ENCODE measurements at regions not wholly inside any gene's neighbourhood (a gene's known extent, or its start where the extent isn't known, plus 50 kb on each side); places are given as distances from the start of the nearest gene placed in this dataset.
"Not testable (repeated sequence)": the region's sequence is repeated elsewhere in the genome, so short reads cannot be mapped to it uniquely, and the experiment has no call there.

- in situ Hi-C loops (cut with MboI; ENCODE audit: low sequenced_read_pairs, unreplicated experiment) = no loop called here
- no peak for DNase-seq (ENCODE audit: low spot score)
- TF ChIP-seq CTCF (IDR thresholded peaks at IDR 0.05; ENCODE audit: borderline replicate concordance, control extremely low read depth, extremely low read depth, insufficient read depth, missing control alignments) = no peak
Observed at GRCh38 chr4:58325070-58325469, 1214.9 kb upstream of the IGFBP7 start.

- no peak for DNase-seq (ENCODE audit: low spot score)
Observed at GRCh38 chr4:58313444-58313843, 1203.3 kb upstream of the IGFBP7 start.

DNA sequence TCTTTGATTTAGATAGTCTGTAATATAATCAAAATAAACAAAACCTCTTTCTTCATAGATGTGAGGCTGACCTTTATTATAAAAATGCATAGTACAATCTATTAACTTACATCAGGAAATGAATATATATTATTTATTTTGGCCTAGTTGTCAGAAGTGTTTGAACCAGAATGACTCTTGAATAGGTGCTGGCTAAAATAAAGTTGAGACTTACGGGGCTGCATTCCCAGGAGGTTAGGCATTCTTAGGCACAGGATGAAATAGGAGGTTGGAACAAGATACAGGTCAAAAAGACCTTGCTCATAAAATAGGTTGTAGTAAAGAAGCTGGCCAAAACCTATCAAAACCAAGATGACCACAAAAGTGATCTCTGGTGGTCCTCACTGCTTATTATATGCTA, 1193.3 kb upstream of the IGFBP7 start:
- in situ Hi-C loops (cut with MboI; ENCODE audit: low sequenced_read_pairs, unreplicated experiment) = no loop called here
- DNase-seq (ENCODE audit: low spot score) = no peak
- TF ChIP-seq CTCF (IDR thresholded peaks at IDR 0.05; ENCODE audit: borderline replicate concordance, control extremely low read depth, extremely low read depth, insufficient read depth, missing control alignments) = no peak

More at GRCh38 chr4:58313444-58313843, 1203.3 kb upstream of the IGFBP7 start:
- TF ChIP-seq CTCF (IDR thresholded peaks at IDR 0.05; ENCODE audit: borderline replicate concordance, control extremely low read depth, extremely low read depth, insufficient read depth, missing control alignments) = no peak
- in situ Hi-C loops (cut with MboI; ENCODE audit: low sequenced_read_pairs, unreplicated experiment) = no loop called here

- TF ChIP-seq CTCF (IDR thresholded peaks at IDR 0.05; ENCODE audit: borderline replicate concordance, control extremely low read depth, extremely low read depth, insufficient read depth, missing control alignments) = no peak
- DNase-seq (ENCODE audit: low spot score) = no peak
- in situ Hi-C loops (cut with MboI; ENCODE audit: low sequenced_read_pairs, unreplicated experiment) = no loop called here
Observed at GRCh38 chr4:58301376-58301999, 1191.3 kb upstream of the IGFBP7 start.

- TF ChIP-seq CTCF (IDR thresholded peaks at IDR 0.05; ENCODE audit: borderline replicate concordance, control extremely low read depth, extremely low read depth, insufficient read depth, missing control alignments) = no peak
- in situ Hi-C loops (cut with MboI; ENCODE audit: low sequenced_read_pairs, unreplicated experiment) = no loop called here
- no peak for DNase-seq (ENCODE audit: low spot score)
Observed at GRCh38 chr4:58286335-58286734, 1176.2 kb upstream of the IGFBP7 start.

GRCh38 chr4:58280928-58281327, 1170.7 kb upstream of the IGFBP7 start:
- not testable (repeated sequence) for DNase-seq (ENCODE audit: low spot score)

GRCh38 chr4:58275856-58276255, 1165.7 kb upstream of the IGFBP7 start:
- DNase-seq (ENCODE audit: low spot score) = no peak
- no peak for TF ChIP-seq CTCF (IDR thresholded peaks at IDR 0.05; ENCODE audit: borderline replicate concordance, control extremely low read depth, extremely low read depth, insufficient read depth, missing control alignments)
- in situ Hi-C loops (cut with MboI; ENCODE audit: low sequenced_read_pairs, unreplicated experiment) = no loop called here

More at GRCh38 chr4:58280928-58281327, 1170.7 kb upstream of the IGFBP7 start:
- in situ Hi-C loops (cut with MboI; ENCODE audit: low sequenced_read_pairs, unreplicated experiment) = not testable (repeated sequence)
